Suppressor macrophage (primary cell): ENCODE measurements at regions not wholly inside any gene's neighbourhood (a gene's known extent, or its start where the extent isn't known, plus 50 kb on each side); places are given as distances from the start of the nearest gene placed in this dataset.
"Not testable (repeated sequence)": the region's sequence is repeated elsewhere in the genome, so short reads cannot be mapped to it uniquely, and the experiment has no call there.

ENCODE experiments used
- DNase-seq, 4 experiments: peaks; one replicate each; pipeline ENCODE4 v3.0.0-alpha.2; 2020 to 2022

GRCh38 chr5:88666761-88667495, 216.1 kb downstream of the MEF2C start:
- DNase-seq, result peak in 1 of 4 experiments; percentile 7

DNA sequence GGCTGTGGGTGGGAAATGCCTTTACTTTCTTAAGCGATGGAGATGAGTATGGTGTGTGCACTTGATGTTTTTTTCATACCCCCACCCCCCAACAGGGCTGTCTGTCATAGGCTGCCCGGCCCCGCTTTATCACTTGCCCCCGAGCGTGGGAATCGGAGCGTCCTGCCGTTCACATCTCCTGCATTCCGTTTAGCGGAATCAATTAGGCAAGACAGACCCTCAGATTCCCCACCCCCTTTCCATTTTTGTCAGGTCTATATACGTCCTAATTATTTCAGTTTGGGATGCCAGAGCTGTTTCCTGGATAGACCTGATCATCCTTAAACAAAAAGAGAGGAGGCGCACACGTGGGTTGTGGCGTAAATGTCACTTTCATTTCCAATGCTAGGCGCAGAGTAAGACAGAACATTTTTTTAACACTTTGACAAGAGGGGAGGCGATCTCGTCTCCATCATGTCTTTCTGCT, 217.2 kb downstream of the MEF2C start:
- no peak for DNase-seq

- DNase-seq, result no peak
Observed at GRCh38 chr5:88664645-88665044, 218.3 kb downstream of the MEF2C start.

DNA sequence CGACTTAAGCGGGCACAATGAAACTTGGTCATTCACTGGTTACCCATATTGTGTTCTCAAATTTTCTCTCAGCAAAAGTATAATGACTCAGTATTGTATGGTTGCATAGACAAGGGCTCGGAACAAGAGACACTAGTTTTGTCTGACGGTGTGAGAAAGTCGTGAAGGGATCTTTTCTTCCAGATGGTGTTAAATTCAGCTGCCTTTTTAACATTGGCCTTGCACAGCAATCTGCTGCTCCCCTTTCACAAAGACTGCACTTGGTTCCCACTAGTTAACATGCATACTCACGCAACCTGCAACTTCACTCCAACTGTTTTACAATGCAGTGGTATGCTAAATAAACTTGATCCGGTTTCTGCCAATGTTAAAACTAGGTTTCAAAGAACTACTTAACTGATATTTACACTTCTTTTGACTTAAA, 219.2 kb downstream of the MEF2C start:
- no peak for DNase-seq

GRCh38 chr5:88662846-88663245, 220.1 kb downstream of the MEF2C start:
- DNase-seq, result no peak

- no peak for DNase-seq
Observed at GRCh38 chr5:88661806-88662207, 221.2 kb downstream of the MEF2C start.

DNA sequence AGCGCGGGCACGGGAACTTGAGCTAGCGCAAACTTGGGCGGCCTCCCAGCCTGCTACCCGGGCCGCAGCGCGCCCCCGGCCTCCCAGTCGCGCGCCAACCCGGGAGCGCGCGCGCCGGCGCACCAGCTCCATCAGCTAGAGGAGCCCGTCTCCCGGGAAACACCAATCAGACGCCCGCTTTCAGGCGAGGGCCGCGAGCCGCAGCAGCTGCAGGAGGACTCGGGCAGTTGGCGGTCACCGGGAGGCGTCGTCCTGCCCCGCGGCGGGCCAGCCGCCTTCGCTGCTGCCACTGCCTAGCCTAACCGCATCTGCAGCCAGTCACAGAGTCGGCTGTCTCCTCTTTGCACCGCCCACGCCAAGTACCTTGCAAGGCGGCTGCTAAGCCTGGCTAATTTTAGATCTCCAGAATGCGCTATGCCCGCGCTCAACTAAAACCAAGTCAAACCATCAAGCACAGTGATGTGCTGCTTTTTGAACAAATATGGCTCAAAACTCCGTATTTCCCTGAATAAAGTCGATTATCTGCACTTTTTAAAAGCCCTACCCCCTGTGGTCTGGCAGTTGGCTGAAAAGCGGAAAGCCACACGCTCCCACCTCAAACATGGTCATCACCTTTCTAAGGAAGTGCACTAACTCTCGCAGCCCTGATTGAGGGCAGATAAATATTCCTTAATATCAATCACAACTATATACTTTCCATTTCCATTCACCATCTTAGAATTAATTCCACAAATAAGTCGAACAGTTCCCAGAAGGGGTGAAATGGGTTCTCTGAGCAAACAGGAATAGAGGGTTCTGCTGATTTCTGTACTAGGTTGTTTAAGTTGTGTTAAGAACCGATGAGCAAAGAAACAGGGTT, 221.8 kb downstream of the MEF2C start:
- peak in 3 of 4 experiments; percentile 13 to 54 (median 33) for DNase-seq

GRCh38 chr5:88660264-88660946, 222.6 kb downstream of the MEF2C start:
- DNase-seq, result no peak

DNA sequence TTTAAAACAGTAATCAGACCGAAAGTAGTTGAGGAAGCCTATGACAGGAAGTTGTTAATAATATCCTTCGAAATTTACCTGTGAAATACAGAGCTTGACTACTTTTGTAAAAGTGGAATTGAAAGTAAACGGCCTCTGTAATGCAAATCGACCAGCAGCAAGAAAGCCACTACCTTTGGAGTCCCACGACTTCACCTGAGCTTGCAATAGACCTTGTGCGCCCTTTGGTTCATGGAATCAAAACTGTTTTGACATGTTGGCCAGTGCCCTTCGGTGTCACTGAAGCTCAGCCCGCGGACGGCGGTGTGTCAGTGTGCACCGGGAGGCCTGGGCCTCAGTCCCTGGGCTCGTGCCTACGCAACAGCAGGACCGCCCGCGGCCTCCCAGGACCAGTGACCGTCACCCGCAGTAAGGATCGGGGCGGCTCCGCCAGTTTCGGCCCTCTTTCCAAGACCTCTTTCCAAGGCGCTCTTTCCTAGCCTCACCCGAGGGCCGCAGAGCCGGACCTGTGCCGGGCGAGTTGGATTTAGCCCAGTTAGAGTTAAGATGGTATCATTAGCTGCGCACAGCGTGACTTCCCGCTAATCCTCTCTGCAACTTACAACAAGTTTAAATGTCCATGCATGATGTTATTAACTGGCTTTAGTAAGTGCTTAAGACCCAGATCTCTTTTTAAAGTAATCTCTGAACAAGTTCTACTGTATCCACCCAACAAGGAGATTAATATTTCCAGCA, 223.3 kb downstream of the MEF2C start:
- DNase-seq, result no peak

GRCh38 chr5:88658886-88659285, 224.1 kb downstream of the MEF2C start:
- DNase-seq, result no peak

DNA sequence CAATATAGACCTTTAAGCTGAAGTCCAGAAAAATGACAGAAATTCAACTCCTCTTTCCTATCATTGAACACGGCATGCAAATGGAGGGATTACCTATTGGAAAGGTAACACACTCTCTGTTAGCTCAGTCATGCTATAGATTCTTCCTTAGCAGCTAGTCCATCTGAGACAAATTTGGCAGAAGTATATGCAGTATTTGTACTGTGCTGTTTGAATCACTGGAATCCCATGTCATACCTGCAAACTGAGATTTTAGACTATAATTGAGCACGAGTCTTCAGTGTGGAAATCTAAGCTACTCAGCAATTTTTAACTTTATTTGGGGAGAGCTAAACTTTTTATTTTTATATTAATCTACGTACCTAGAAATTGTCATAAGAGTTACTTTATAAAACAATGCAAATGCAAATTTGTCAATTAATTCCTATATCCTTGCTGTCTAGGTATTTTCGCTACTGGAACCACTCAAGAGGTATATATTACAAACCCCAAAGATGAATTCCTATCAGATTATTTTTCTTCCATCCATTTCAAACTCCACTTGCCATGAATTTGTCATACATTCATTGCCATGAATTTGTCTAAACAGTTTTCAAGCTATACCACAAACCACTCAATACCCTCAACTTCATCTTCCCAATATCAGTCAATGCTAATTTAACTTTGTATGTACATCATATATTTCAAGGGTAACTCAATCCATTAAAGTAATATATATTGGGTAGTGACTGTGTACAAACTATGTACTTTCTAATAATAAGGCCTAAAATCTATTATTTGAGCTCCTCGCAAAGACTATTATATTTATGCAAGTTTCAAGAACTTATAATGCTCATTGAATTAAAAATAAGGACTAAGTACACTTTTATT, 224.8 kb downstream of the MEF2C start:
- DNase-seq, result no peak

GRCh38 chr5:88657136-88657535, 225.8 kb downstream of the MEF2C start:
- no peak for DNase-seq

GRCh38 chr5:88656221-88656950, 226.6 kb downstream of the MEF2C start:
- DNase-seq, result no peak

- no peak for DNase-seq
Observed at GRCh38 chr5:88653471-88653870, 229.5 kb downstream of the MEF2C start.

GRCh38 chr5:88647901-88648300, 235.1 kb downstream of the MEF2C start:
- DNase-seq, result no peak

GRCh38 chr5:88646866-88647265, 236.1 kb downstream of the MEF2C start:
- DNase-seq, result no peak

DNA sequence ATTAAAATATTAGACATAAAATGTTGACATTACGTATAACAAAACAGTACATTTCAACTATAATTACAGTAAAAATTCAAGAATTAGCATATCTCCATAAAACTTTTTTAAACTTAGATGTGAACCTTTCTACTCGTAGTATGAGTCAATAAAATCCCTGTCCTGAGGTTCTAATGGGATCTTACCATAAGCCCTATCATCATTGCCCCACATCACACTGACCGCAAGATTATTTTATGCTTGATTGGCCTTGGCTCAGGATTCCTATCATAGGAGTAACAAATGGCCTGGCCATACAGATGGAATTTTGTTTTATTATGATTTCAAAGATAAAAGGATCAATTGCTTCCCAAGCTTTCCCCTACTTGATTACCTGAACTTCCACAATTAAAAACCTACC, 238.3 kb downstream of the MEF2C start:
- no peak for DNase-seq

GRCh38 chr5:88643315-88643714, 239.7 kb downstream of the MEF2C start:
- DNase-seq, result no peak

GRCh38 chr5:88634014-88634413, 249.0 kb downstream of the MEF2C start:
- no peak for DNase-seq

- not testable (repeated sequence) for DNase-seq
Observed at GRCh38 chr5:88622890-88623289, 260.1 kb downstream of the MEF2C start.

GRCh38 chr5:88615767-88616166, 267.2 kb downstream of the MEF2C start:
- not testable (repeated sequence) for DNase-seq
